ENCODE measurements at regions not wholly inside any gene's neighbourhood (a gene's known extent, or its start where the extent isn't known, plus 50 kb on each side); places are given as distances from the start of the nearest gene placed in this dataset.

GRCh38 chr6:41455410-41455809, 90.8 kb upstream of the FOXP4 start:
- Histone ChIP-seq H3K9me3 (no peaks in the 10 kb centered on the region), H3K4me1 (peaks cover 20% of the 10 kb centered on the region), H3K4me3 (no peak overlapping the region), H3K36me3 (replicated peaks in 1 of 2; ENCODE audit: insufficient read depth in 1 of 2, low read depth in 2 of 2) (no peaks in the 10 kb centered on the region), H3K27me3 (no peaks in the 10 kb centered on the region), H3K27ac (peak overlapping the region in 1 of 4 donors; percentile 30)
- ATAC-seq (no peak), DNase-seq (no peak)
- no peak for TF ChIP-seq CTCF (IDR thresholded peaks at IDR 0.05)
- TF ChIP-seq POLR2A (IDR thresholded peaks at IDR 0.05), result no peak
- 64 to 74% methylated on average over 2 of the region's 2 CpGs for WGBS, 2 donors
- intact Hi-C loops (cut with DNase I), result no loop called here

DNA sequence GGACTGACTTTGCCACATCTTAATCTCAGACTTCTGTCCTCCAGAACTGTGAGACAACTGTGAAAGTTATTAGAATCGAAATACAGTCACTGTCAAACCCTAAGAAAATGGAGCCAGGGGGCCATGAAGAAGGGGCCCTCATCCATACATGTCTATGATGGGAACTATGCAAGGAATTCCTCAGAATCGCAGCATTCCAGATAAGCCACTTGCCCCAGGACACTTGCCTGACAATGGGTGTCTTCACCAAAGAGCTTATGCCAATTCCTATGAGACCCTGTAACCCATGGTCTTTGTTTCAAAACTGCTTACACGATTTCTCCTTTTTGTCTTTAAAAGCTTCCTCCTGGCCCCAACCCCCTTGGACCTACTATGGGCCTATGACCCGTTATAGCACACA, 90.4 kb upstream of the FOXP4 start:
- no peak for ATAC-seq
- peaks cover 20% of the 10 kb centered on the region for H3K4me1 ChIP-seq
- intact Hi-C loops (cut with DNase I), result no loop called here
- 46 to 59% methylated on average over 4 of the region's 4 CpGs for WGBS, 2 donors
- no peak for TF ChIP-seq CTCF (IDR thresholded peaks at IDR 0.05)
- no peak for TF ChIP-seq POLR2A (IDR thresholded peaks at IDR 0.05)
- peak overlapping the region in 3 of 4 donors; percentile 30 to 73 (median 48) for H3K27ac ChIP-seq
- H3K27me3 ChIP-seq, result no peaks in the 10 kb centered on the region
- no peaks in the 10 kb centered on the region for H3K9me3 ChIP-seq
- no peak overlapping the region for H3K4me3 ChIP-seq
- DNase-seq, result no peak
- H3K36me3 ChIP-seq (replicated peaks in 1 of 2; ENCODE audit: insufficient read depth in 1 of 2, low read depth in 2 of 2), result no peaks in the 10 kb centered on the region

DNA sequence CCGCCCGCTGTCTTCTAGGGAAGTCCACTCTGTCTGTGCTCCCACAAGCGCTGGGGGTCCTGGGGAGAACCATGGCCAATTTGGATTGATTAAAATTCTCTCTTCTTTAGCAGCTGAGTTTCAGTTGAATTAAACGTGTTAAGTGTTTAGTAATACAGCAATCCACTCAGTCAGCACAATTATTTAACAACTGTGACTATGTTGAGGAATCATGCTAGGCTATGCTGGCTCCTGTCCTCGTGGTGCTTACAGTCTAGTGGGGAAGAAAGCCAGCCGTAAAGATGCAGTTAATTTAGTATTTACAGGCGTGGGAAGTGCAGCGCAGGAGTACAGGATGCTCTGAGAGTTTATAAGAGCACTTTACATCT, 88.9 kb upstream of the FOXP4 start:
- ATAC-seq, result no peak
- H3K4me1 ChIP-seq, result peaks cover 20% of the 10 kb centered on the region
- DNase-seq, result no peak
- H3K27me3 ChIP-seq, result no peaks in the 10 kb centered on the region
- H3K27ac ChIP-seq, result peak overlapping the region in 3 of 4 donors; percentile 32 to 73 (median 48)
- H3K36me3 ChIP-seq (replicated peaks in 1 of 2; ENCODE audit: insufficient read depth in 1 of 2, low read depth in 2 of 2), result no peaks in the 10 kb centered on the region
- intact Hi-C loops (cut with DNase I), result no loop called here
- H3K4me3 ChIP-seq, result no peak overlapping the region
- TF ChIP-seq POLR2A (IDR thresholded peaks at IDR 0.05) (no peak), CTCF (IDR thresholded peaks at IDR 0.05) (no peak)
- WGBS, 2 donors, result 75% methylated on average over 8 of the region's 8 CpGs
- H3K9me3 ChIP-seq, result no peaks in the 10 kb centered on the region

- intact Hi-C loops (cut with DNase I), result loop anchor here (5.0 to 10.0 kb wide), 2 partner anchors 133 to 225 kb away; no protein-coding TSS in a partner anchor
- H3K36me3 ChIP-seq (replicated peaks in 1 of 2; ENCODE audit: insufficient read depth in 1 of 2, low read depth in 2 of 2), result no peaks in the 10 kb centered on the region
- no peak overlapping the region for H3K27ac ChIP-seq
- ATAC-seq (no peak), DNase-seq (no peak)
- no peak overlapping the region for H3K4me3 ChIP-seq
- TF ChIP-seq CTCF (IDR thresholded peaks at IDR 0.05), result no peak
- no peak for TF ChIP-seq POLR2A (IDR thresholded peaks at IDR 0.05)
- no peaks in the 10 kb centered on the region for H3K27me3 ChIP-seq
- H3K9me3 ChIP-seq, result no peaks in the 10 kb centered on the region
- peaks cover 20% of the 10 kb centered on the region for H3K4me1 ChIP-seq
- 92 to 96% methylated on average over 2 of the region's 2 CpGs for WGBS, 2 donors
Observed at GRCh38 chr6:41459738-41460137, 86.4 kb upstream of the FOXP4 start.

GRCh38 chr6:41460742-41461336, 85.3 kb upstream of the FOXP4 start:
- H3K4me1 ChIP-seq, result peaks cover 15% of the 10 kb centered on the region
- H3K9me3 ChIP-seq, result no peaks in the 10 kb centered on the region
- no peaks in the 10 kb centered on the region for H3K27me3 ChIP-seq
- no peak overlapping the region for H3K4me3 ChIP-seq
- ATAC-seq (no peak), DNase-seq (no peak)
- intact Hi-C loops (cut with DNase I), result loop anchor here (5.0 to 10.0 kb wide), 2 partner anchors 131 to 224 kb away; no protein-coding TSS in a partner anchor
- TF ChIP-seq CTCF (IDR thresholded peaks at IDR 0.05) (no peak), POLR2A (IDR thresholded peaks at IDR 0.05) (no peak)
- H3K36me3 ChIP-seq (replicated peaks in 1 of 2; ENCODE audit: insufficient read depth in 1 of 2, low read depth in 2 of 2), result no peaks in the 10 kb centered on the region
- H3K27ac ChIP-seq, result no peak overlapping the region
